ENCODE measurements at regions not wholly inside any gene's neighbourhood (a gene's known extent, or its start where the extent isn't known, plus 50 kb on each side); places are given as distances from the start of the nearest gene placed in this dataset.

GRCh38 chr4:143273160-143273917 lies 63.3 kb upstream of the GAB1 start:
- DNase-seq (ENCODE audit: low spot score), result no peak

- DNase-seq (ENCODE audit: low spot score), result no peak
Measured at GRCh38 chr4:143280861-143281260, 55.8 kb upstream of the GAB1 start.

- no peak for DNase-seq (ENCODE audit: low spot score)
Measured at GRCh38 chr4:143281507-143282190, 55.0 kb upstream of the GAB1 start.

DNA sequence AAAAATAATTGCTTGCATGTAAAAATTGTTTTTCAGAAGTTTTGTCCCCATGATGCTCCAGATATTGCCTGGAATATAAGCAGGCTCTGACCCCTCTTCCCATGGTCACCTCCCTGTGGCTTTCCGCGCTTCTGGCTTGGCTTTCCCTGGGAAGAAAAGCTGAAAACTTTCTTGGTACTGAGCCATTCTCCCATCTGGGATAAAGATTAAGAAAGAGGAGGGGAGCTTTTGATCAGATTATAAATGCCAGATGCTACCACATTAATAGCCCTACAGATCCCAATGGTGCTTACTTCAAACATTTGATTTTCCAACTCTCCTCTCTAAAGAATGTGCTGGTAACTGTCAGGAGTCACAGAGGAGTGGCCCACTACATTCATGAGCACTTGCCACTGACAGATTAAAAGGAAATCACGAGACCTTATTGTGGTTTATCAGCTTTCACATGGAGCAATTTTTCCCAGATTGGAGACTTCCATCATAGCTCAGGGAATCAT lies 54.4 kb upstream of the GAB1 start:
- DNase-seq (ENCODE audit: low spot score), result no peak

GRCh38 chr4:143285696-143286437 lies 50.8 kb upstream of the GAB1 start:
- DNase-seq (ENCODE audit: low spot score), result peak; percentile 21

DNA sequence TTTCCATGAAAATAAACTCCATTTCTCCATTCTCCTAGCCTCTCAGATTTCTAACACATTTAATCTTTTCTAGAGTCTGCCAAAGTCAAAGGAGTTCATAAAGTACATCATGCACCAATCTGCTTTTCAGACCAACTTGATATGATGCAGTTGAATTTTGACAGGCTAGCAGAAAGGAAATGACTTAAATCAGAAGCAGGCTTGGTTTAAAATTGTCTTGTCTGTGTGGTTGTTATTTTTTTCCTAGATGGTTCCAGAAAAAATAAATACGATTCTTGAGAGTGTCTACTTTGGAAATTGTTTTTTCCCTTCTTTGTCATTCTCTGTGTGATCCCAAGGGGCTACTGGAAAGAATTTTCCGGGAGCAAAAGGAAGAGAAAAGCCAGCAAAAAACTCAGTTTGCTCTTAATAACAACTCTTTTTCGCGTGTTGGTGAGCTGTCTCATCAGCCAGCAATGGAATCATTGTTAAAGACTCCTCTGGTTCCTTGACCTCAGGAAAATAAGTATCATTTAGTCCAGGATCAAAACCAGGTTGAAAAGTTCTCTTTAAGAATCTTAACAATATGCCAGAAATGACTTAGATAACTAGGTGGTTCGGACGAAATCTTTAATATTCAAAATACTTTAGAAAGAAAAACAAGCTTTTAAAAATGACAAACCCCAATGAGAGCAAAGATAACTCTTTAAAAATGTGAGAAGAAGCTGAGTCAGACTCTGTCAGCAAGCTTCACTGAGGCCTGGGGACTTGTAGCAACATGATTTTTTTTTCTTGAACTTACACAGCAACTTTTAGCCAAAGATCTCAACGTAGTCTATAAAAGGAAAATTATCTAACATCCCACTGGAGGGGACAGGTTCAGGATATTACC lies 49.7 kb upstream of the GAB1 start:
- DNase-seq (ENCODE audit: low spot score), result no peak
